Adrenal gland (tissue), 5 donors: ENCODE measurements at regions not wholly inside any gene's neighbourhood (a gene's known extent, or its start where the extent isn't known, plus 50 kb on each side); places are given as distances from the start of the nearest gene placed in this dataset.

Experiments used
- CTCF ChIP-seq, 6 experiments: fragments of 450-650 bp in 4 of 6; fragments of 200-600 bp in 2 of 6; sonication (generic) in 1 of 6; IDR thresholded peaks; 1 replicate in 5 of 6; 2 replicates in 1 of 6; pipeline versions ENCODE4 v1.5.1 to v1.8.0; 2016 to 2021; ENCODE audit warnings: antibody characterized with exemption in 6 of 6, mild to moderate bottlenecking in 2 of 6, moderate library complexity in 1 of 6
- POLR2A ChIP-seq, 2 donors: fragments of 450-650 bp; IDR thresholded peaks; one replicate each; pipeline ENCODE4 v1.6.1; 2017; ENCODE audit warnings: antibody characterized with exemption in 2 of 2, mild to moderate bottlenecking in 2 of 2, moderate library complexity in 1 of 2
- donor health status: DM: no; HTN: no; CAD: no.

- TF ChIP-seq POLR2A (IDR thresholded peaks at IDR 0.05) (no peak), CTCF (IDR thresholded peaks at IDR 0.05) (no peak)
Measured at GRCh38 chr1:213387380-213388015, 336.5 kb downstream of the RPS6KC1 start.
